CD4-positive, alpha-beta T cell treated with Interleukin-4 for 1 hour (primary cell): ENCODE measurements at regions not wholly inside any gene's neighbourhood (a gene's known extent, or its start where the extent isn't known, plus 50 kb on each side); places are given as distances from the start of the nearest gene placed in this dataset.
"Not testable (repeated sequence)": the region's sequence is repeated elsewhere in the genome, so short reads cannot be mapped to it uniquely, and the experiment has no call there.

ENCODE experiments used
- DNase-seq, 2 donors: peaks; one replicate each; pipeline ENCODE4 v3.0.0-alpha.2; 2020 to 2022

DNA sequence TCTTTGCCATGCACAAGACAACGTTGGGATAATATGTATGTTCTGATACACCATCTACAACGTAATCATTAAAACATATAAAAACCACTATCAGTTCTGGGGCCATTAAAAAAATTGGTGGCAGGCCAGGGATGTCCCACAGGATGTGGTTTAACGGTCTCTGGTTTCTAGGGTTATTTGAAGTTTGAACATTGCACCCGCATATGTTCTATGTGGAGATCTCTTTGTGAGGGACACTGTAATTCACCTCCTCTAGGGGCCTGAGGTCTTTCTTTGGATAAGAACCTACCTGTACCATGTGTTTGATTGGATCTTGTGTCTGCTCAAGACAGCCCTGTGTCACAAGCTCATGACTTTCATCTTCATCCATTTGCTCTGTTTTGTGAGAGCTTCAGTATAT, 73.2 kb downstream of the GGTLC2 start:
- DNase-seq = no peak

DNA sequence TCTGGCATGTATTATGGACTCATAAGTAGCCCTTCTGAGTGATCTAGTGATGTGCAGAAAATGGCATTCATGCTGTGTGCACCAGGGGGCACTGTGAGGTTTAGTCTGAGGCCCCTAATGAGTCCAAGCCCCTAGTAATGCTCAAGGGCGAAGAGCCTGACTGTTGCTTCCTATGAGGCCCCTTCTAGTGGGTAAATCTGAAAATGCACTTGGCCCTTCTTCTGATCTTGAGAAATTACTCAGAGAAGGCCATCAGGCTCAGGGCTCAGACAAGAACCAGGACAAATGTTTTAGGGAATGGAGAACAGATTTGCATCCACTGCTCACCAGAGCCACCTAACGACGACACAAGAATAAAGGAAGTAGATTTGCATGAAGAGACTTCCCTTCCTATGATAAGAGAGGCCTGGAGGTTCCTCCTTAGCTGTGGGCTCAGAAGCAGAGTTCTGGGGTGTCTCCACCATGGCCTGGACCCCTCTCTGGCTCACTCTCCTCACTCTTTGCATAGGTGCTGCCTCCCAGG, 75.8 kb downstream of the GGTLC2 start:
- DNase-seq = peak; percentile 62 to 63

DNA sequence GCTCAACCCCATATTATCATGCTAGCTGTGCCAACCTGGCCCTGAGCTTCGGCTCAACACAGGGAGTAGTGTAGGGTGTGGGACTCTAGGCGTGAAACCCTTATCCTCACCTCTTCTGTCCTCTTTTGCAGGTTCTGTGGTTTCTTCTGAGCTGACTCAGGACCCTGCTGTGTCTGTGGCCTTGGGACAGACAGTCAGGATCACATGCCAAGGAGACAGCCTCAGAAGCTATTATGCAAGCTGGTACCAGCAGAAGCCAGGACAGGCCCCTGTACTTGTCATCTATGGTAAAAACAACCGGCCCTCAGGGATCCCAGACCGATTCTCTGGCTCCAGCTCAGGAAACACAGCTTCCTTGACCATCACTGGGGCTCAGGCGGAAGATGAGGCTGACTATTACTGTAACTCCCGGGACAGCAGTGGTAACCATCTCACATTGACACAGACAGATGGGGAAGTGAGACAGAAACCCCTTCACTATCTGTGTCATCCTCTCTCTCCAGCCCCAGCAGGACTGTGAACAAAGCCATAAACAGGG, 76.4 kb downstream of the GGTLC2 start:
- peak in 1 of 2 donors; percentile 48 for DNase-seq

DNA sequence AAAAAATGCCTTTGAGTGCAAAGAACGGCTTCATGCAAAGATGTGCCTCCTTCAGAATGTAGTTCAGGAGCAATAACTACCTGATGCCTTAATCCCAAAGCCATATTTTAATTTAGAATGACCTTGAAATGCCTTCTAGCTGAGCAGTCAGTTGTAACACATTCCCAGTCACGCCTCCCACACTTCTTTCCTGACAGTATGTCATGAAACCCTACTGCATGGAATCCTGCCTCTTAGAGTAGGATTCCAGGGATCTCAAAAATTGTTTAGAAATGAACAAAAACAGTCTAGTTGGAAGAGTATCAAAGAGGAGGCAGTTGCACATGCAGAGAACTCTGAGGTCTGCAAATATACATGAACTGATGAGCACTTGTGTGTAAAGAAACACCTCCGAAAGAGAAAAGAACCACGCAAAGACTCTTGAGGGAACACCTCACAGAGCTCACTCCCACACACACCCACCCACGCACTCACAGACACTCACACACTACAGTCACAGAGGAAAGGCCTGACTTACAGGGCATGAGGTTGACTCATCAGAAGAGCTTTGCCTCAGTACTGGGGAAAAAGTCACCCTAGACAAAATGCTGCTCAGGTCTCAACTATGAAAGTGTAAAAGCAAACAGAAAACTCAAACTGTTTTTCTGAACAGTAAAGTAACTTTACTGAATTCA, 77.4 kb downstream of the GGTLC2 start:
- DNase-seq = peak; percentile 26 to 44

DNA sequence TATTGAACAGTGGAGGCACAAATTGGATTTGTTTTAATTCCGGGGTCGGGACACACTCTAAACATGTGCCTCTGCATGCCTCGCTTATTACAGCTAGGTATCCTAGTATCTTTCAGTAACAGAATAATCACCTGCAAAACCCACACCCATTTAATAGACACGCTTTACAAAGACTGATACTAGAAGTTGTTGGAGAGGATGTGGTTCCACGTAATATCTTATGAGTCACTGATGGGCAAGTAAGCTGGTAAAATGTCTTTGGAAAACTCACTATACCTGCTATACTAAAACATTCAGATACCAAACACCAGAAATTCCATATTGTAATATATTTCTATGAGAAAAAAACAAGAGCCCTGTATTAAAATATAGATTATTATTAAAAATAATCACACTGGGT, 84.0 kb downstream of the GGTLC2 start:
- no peak for DNase-seq

DNA sequence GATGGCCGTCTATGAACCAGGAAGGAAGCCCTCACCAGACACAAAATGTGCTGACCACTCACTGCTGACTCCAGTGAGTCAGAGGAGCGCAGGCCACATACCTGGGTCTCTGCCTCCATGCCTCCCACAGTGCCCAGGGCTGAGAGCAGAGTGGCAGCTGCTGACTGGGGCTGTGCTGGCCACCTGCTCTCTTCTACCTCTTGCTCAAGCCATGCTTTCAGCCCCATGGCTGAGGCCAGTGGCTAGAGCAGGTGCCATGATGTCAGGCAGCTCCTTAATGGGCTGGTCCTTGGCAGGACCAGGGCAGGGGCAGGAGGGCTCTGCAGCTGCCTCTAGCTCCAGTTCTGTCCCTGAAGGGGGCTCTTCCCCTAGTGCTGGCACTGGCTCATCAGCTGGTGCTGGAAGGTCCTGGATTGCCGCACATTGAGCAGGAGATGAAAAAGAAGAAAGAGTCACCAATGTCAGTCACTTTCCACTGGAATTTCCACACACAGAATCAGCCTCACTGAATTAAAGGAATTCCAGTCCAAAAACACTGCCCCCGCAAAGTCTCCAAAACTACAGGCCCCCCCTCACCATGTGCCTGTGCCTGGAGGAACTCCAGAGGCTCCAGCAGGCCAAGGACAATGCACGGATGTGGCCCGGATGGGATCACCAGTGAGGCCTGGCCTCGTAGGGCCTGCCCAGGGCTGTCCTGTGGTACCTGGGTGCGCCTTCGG, 86.4 kb downstream of the GGTLC2 start:
- DNase-seq = no peak

DNA sequence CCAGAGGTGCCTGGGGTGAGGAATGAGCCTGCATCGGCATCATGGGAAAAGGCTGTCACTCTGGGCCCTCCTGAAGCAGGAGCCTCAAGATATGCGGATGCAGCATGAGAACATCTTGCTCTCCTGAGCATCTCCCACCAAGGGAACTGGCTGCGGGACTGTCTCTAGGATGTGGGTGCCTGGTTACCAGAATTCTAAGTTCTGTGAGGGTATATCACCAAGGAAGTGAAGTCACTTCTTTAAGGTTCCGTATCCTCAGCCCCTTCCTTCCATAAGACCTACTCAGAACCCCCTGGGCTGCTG, 86.9 kb downstream of the GGTLC2 start:
- no peak for DNase-seq

DNA sequence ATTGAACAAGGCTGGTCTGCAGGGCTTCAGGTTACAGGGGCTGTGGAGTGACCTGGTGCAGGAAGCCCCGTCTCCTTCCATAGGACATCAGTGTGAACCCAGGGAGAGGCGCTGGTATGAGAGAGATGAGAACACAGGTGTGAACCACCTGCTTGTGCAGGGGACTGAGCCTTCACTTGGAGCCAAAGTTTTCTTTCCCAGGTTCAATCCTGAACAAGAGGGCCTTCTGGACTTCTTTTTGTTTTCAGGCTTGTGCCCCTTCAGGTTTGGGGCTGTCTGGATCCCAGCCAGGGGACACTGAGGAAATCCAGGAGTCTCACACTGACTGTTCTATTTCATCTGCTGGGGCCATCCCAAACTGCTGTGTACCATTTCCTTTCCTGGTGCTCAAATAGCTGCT, 88.6 kb downstream of the GGTLC2 start:
- not testable (repeated sequence) for DNase-seq

DNA sequence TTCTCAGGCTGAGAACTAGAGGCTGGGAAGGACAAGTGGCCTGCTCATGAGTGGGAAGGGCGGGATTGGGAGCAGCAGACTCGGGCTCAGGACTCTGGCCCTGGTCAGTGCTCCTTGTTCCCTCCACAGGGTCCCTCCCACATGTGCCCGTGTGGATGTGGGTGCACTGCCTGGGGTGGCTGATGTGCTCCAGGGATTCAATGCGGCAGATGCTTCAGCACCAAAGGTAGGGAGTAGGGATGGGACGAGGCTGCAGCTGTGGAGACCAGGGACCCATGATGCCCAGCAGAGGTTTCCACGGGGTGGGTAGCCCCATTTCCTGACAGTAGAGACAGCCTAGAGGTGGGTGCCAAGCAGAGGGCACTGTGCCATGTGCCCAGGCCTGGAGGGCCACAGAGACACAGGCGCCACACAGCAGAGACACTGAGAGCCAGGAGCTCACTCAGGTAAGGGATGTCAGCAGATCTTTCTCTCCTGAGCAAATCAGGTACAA, 89.5 kb downstream of the GGTLC2 start:
- DNase-seq = no peak

DNA sequence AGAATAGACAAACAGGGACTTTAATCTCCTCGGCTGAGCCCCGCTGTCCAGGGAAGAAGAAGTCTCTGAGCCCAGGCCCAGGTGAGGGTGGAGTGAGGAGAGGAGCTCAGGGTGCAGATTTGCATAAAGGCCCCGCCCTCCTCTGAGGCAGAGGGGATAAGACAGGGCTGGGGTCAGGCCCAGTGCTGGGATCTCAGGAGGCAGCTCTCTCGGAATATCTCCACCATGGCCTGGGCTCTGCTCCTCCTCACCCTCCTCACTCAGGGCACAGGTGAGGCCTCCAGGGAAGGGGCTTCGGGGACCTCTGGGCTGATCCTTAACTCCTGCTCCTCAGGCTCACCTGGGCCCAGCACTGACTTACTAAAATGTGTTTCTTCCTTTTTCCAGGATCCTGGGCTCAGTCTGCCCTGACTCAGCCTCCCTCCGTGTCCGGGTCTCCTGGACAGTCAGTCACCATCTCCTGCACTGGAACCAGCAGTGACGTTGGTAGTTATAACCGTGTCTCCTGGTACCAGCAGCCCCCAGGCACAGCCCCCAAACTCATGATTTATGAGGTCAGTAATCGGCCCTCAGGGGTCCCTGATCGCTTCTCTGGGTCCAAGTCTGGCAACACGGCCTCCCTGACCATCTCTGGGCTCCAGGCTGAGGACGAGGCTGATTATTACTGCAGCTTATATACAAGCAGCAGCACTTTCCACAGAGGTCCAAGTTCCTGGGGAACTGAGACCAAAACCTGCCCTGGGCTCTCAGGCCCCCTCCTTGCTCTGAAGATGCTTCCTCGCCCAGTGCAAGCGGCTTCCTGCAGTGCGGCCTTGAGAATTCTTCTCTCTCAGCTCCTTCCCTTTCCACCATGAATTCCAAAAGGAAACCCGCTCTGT, 90.2 kb downstream of the GGTLC2 start:
- not testable (repeated sequence) for DNase-seq

DNA sequence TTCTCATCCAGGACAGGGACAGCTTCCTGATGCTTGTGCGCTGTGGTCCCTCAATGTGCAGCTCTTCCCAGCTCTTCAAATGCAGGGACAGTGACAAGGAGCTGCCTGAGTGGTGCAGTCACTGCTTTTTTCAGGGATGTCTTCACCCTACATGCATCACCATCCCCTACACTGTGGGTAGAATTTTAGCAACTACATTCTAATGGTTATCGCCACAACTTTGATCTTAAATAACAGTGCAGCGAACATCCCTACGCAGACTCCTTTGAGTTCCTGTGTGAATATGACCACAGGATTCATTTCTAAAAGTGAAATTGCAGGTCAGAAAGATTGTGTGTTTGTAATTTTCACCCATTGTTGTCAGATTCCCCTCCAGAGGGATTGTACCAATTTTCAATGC, 90.9 kb downstream of the GGTLC2 start:
- not testable (repeated sequence) for DNase-seq

DNA sequence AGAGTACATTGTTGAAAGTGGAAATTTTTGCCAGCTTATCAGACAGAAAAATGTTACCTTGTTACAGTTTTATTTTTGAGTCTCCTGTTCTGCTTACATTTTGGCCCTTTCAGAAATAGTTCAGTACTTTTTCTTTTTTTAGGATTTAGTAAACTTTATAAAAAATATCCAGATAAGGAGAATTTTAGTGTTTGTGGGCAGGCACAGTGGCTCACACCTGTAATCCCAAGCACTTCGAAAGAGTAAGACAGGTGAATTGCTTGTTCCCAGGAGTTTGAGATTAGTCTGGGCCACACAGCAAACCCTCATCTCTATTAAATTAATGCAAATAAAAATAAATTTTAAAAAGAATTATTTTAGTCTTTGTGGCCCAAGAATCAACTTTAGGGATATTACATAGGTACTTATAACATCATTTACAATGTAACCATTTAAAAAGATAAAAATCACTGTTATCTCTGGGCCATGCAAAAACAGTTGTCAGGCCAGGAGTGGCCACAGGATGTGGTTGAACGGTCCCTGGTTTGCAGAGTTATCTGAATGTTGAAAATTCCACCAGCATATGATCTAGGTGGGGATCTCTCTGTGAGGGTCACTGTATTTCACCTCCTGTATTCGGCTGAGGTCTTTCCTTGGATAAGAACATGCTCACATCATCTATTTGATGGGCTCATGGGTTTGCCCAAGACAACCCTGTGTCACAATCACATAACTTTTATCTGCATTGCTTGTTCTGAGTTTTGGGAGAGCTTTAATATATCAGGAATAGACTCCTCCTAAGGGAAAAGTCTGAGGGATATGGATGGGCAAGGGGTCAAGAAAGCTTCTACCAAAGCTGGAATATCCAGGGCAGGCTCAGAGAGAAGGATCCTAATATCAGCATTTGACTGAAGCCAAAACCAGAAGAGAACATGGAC, 91.5 kb downstream of the GGTLC2 start:
- no peak for DNase-seq

DNA sequence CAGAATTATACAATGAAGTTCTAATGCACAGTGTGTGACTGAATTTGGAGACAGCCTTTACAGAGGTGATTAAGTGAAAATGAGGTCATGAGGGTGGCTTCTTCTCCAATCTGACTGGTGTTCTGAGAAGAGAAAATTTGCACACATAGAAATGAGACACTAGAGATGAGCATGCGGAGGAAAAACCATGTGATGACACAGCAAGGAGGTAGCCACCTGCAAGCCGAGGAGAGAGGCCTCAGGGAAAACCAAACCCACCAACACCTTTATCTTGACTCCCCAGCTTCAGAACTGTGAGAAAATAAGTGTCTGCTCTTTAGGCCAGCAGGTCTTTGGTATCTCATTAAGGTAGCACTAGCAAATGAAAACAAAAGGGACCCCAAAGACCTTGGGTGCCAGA, 93.2 kb downstream of the GGTLC2 start:
- DNase-seq = no peak

DNA sequence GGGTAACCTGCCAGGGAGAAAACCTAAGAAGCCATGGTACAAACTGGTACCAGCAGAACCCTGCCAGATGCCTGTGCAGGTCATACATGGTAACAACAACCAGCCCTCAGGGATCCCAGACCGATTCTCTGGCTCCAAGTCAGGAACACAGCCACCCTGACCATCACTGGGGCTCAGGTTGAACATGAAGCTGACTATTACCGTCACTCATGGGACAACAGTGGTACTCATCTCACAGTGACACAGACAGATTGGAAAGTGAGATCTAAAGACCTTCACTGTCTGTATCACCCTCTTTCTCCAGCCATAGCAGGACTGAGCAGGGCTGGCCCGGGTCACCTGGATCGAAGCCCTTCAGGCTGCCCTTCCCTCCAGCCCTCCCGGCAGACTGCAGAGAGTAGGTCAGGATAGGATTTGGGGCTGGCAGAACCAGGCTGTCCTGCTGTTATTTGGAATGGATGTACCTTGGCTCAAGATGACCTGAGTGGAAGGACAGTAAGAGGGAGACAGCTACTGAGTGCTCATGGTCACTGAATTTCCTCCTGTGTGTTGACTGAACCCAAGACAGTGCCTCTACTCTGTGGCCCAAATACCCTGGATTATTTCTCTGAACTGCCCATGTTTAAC, 94.7 kb downstream of the GGTLC2 start:
- DNase-seq = no peak

DNA sequence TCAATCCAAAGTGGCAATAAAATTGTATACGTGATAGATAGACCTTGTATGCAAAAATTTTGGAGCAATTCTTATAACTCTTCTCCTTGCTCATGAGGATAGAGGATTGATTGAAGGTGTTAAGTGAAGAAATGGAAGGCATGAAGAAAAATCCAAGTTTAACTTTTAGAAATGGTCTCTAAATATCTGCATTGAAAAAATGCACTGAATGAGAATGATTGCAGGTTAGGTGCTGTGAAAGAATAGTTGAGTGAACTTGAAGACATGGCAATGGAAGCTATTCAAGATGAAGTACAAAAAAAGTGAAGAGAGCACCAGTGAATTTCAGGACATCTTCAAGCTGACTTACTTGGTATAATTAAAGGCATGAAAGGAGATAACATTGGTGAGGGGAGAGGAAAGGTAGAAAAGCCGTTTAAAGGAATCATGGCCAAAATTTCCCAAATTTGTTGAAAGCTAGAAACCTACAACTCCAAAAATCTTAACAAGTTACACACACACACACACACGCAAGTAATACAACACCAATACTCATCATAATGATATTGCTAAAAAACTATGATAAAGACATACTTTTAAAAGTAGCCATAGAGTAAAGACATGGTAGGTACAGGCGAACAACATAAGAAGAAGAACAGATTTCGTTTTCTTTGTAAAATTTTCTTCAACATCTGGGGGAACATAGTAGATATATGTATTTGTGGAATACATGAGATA, 96.3 kb downstream of the GGTLC2 start:
- DNase-seq = no peak

DNA sequence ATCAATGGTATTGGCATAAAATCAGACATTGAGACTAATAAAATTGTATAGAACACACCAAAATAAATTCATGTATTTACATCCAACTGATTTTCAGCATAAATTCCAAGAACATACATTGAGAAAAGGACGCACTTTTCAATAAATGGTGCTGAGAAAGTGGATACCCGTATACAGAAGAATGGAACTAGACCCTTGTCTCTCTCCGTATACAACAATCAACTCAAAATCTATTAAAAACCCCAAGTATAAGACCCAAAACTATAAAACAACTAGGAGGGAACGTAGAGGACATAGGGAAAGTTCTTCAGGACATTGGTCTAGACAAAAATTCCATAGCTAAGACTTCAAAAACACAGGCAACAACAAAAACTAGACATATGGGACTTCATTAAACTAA, 97.4 kb downstream of the GGTLC2 start:
- DNase-seq = no peak

DNA sequence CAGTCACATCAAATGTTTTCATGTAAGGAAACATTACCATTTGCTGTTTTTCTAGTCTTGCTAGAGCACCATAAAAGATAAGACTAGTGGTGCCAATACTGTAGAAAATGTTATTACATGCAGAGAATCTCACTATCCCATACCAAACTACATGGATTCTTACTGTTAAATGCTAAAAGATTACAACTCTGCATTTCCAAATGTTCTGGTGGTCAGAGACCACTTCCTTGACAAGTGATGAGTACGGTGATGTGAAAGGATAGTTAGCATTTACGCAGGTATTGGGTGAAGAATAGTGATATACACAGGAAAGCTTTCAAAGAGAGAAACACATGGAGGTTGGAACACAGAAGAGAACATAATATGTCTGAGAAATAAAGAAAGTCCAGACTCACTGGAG, 98.2 kb downstream of the GGTLC2 start:
- DNase-seq = no peak

DNA sequence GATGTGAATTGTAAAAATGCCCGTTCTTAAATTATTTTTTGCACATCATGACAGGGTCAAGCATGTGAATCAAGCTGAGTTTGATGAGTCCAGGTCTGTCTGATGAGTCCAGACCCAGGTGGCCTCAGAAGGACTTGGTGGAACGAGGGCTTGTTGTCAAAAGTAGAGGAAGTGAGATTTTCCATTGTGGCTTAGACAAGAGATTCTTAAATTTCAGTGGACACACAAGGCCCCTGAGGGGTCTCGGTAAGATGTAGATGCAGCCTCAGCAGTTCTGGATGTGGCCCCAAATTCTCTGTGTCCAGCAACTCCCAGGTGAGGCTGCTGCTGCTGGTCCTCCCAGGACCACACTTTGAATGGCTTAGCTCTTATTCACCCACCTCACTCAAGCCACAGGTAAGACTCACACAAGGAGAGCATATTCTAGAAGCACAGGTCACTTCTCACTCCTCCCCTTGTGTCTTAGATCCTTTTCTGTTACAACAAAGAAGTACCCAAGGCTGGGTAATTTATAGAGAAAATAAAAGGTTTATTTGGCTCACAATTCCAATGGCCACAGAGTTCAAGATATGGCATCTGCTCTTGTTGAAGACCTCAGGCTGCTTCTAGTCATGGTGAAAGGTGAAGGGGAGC, 98.8 kb downstream of the GGTLC2 start:
- no peak for DNase-seq

DNA sequence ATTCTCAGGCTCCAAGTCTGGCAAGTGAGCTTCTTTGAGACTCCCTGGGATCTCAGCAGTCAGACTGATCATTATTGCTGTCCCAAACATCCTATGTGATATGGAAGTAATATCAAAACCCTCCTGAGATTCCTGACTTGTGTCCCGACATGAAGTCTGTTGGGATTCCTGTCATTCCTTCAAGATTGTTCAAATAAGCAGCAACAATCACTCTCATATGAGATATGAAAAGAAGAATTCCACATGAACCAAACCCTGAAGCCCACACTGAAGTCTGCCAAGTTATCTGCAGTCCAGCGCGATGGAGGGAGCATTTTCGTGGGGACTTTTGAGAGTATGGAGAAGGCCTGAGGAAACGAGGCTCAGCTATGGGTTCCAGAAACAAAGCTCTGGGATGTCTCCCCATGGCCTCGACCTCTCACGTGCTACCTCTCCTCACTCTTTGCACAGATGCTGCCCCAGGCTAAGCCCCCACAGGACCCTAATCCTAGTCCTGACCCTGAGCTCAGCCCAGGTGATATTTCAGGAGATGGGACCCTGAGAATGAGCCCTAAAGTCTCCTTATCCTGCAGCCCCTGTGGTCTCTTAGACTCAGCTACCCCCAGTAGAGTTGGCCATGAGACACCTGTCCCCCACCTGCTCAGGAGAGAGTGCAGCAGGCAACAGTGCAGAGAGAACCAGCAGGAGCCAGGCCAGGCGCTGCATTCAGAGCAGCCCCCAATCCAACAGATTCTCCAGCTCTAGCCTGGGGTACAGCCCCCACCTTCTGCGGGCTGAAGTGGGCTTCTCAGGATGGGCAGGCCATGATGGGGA, 100.2 kb downstream of the GGTLC2 start:
- no peak for DNase-seq
